ENCODE measurements at regions not wholly inside any gene's neighbourhood (a gene's known extent, or its start where the extent isn't known, plus 50 kb on each side); places are given as distances from the start of the nearest gene placed in this dataset.

- TF ChIP-seq, protein P1, sequence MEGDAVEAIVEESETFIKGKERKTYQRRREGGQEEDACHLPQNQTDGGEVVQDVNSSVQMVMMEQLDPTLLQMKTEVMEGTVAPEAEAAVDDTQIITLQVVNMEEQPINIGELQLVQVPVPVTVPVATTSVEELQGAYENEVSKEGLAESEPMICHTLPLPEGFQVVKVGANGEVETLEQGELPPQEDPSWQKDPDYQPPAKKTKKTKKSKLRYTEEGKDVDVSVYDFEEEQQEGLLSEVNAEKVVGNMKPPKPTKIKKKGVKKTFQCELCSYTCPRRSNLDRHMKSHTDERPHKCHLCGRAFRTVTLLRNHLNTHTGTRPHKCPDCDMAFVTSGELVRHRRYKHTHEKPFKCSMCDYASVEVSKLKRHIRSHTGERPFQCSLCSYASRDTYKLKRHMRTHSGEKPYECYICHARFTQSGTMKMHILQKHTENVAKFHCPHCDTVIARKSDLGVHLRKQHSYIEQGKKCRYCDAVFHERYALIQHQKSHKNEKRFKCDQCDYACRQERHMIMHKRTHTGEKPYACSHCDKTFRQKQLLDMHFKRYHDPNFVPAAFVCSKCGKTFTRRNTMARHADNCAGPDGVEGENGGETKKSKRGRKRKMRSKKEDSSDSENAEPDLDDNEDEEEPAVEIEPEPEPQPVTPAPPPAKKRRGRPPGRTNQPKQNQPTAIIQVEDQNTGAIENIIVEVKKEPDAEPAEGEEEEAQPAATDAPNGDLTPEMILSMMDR (conservative IDR thresholded peaks at IDR 0.05), result no peak
- TF ChIP-seq ZFX (IDR thresholded peaks at IDR 0.05), result no peak
Measured at GRCh38 chr6:169949511-169950097, 198.2 kb downstream of the ERMARD start.

Data from C4-2B (cell line).